ENCODE measurements at regions not wholly inside any gene's neighbourhood (a gene's known extent, or its start where the extent isn't known, plus 50 kb on each side); places are given as distances from the start of the nearest gene placed in this dataset.

DNA sequence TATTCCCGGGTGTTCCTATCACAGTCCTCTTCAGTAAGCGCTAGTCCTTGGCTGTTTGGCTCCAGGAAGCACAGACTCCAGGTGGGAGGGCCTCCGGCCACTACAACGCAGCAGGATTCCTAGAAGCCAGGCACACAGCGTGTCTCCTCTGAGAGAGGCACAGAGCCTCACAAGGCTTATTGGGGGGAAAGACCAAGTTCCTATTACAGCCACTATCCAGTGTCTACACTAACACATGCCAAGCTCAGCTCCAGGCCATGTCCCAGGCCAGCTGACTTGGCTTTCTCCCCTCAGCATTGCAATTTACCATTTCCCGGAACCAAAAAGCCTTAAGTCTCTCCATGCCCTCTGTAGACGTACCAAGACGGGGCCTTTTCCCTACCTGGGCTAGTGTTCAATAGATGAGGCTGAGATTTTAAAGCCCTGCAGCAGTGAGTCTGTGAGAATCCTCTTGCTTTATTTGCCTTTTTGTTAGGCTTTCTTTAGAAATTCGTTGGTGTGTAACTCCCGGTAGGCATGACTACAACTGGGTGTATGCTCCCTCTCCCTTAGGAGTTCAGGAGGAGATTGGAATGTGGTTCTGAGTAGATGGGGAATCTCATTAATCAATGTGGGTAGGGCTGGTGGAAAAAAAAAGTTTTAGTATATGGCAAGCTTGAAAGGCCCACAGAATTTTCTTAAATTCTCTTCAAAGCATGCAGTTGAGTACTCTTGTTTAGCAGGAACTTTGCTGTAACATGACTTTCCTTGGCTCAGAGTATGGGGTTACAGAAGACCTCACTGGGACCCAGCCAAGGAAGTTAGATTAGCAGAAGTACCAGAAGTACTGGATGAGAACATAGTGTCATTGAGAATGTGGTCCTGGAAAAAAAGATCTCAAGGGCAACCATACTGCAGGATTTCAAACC, 84.3 kb upstream of the SLC1A3 start:
- no peak for DNase-seq (ENCODE audit: low read depth)
- CTCF ChIA-PET, result interaction anchor here (1.4 kb wide), 1 partner anchor 162 kb away, joined by 3 read pairs; no protein-coding TSS in a partner anchor
- Histone ChIP-seq H3K27me3 (ENCODE audit: control insufficient read depth, insufficient read depth, low read length) (peaks cover 2% of the 10 kb centered on the region), H3K36me3 (ENCODE audit: control insufficient read depth, insufficient read depth, low read length) (no peaks in the 10 kb centered on the region), H3K4me3 (ENCODE audit: low read depth, low read length) (no peak overlapping the region)
- POLR2A ChIA-PET, result no interaction called here
- TF ChIP-seq, protein P1, sequence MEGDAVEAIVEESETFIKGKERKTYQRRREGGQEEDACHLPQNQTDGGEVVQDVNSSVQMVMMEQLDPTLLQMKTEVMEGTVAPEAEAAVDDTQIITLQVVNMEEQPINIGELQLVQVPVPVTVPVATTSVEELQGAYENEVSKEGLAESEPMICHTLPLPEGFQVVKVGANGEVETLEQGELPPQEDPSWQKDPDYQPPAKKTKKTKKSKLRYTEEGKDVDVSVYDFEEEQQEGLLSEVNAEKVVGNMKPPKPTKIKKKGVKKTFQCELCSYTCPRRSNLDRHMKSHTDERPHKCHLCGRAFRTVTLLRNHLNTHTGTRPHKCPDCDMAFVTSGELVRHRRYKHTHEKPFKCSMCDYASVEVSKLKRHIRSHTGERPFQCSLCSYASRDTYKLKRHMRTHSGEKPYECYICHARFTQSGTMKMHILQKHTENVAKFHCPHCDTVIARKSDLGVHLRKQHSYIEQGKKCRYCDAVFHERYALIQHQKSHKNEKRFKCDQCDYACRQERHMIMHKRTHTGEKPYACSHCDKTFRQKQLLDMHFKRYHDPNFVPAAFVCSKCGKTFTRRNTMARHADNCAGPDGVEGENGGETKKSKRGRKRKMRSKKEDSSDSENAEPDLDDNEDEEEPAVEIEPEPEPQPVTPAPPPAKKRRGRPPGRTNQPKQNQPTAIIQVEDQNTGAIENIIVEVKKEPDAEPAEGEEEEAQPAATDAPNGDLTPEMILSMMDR (IDR thresholded peaks at IDR 0.05; ENCODE audit: insufficient read depth, low read depth, low read length), result no peak

DNA sequence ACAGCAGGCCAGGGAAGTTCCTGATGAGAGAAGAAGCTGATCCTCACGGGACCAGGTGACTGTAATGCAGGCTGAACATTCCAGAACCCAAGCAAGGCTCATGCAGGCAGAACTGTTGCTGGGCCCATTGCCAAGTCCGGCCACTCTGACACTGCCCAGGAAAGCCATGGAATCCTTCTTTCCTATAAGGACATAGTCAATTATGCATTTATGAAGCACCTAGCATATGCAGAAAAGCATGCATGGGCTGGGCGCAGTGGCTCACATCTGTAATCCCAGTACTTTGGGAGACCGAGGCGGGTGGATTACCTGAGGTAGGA, 83.7 kb upstream of the SLC1A3 start:
- Histone ChIP-seq H3K27me3 (ENCODE audit: control insufficient read depth, insufficient read depth, low read length) (peaks cover 2% of the 10 kb centered on the region), H3K4me3 (ENCODE audit: low read depth, low read length) (no peak overlapping the region), H3K36me3 (ENCODE audit: control insufficient read depth, insufficient read depth, low read length) (no peaks in the 10 kb centered on the region)
- no peak for DNase-seq (ENCODE audit: low read depth)
- POLR2A ChIA-PET, result no interaction called here
- CTCF ChIA-PET, result no interaction called here
- TF ChIP-seq, protein P1 (IDR thresholded peaks at IDR 0.05; ENCODE audit: insufficient read depth, low read depth, low read length), result no peak

DNA sequence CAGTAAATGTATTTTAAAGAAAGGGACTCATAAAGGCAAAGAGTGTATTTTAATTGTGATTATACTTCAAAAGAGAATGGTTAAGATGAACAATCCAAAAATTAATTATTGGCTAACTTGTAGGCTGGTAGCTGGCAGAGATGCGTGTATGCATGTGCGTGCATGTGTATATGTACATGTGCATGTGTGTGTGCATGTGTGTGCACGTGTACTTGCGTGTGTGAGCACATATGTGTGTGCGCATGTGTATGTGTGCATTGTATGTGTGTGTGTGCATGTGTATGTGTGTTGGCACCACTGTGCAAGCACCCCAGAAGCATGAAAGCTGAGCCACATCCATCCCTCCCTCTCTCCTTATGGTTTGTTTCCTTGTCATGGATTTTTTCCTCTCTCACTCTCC, 83.0 kb upstream of the SLC1A3 start:
- no peak for DNase-seq (ENCODE audit: low read depth)
- ChIA-PET CTCF (no interaction called here), POLR2A (no interaction called here)
- Histone ChIP-seq H3K36me3 (ENCODE audit: control insufficient read depth, insufficient read depth, low read length) (no peaks in the 10 kb centered on the region), H3K4me3 (ENCODE audit: low read depth, low read length) (no peak overlapping the region), H3K27me3 (ENCODE audit: control insufficient read depth, insufficient read depth, low read length) (peaks cover 2% of the 10 kb centered on the region)
- TF ChIP-seq, protein P1 (IDR thresholded peaks at IDR 0.05; ENCODE audit: insufficient read depth, low read depth, low read length), result no peak

DNA sequence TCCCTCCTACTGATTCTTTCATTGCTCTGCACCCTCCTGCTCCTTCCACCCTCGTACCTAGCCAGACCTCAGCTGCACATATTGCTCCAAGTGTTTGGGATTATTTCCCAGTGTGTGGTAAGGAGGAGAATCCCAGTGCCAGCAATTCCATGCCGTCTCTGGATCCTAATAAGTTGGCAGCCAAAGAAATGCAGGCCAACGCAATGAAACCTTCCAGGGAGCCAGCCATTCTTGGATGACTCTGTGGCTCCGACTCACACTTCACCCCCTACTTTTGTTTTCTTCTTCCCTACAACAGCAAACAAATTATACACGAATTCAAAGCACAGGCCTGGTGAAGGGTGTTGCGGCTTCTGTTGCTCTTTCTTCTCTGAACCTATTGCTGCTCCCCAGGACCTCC, 82.5 kb upstream of the SLC1A3 start:
- Histone ChIP-seq H3K4me3 (ENCODE audit: low read depth, low read length) (no peak overlapping the region), H3K27me3 (ENCODE audit: control insufficient read depth, insufficient read depth, low read length) (peaks cover 2% of the 10 kb centered on the region), H3K36me3 (ENCODE audit: control insufficient read depth, insufficient read depth, low read length) (no peaks in the 10 kb centered on the region)
- DNase-seq (ENCODE audit: low read depth), result no peak
- ChIA-PET POLR2A (no interaction called here), CTCF (no interaction called here)
- TF ChIP-seq, protein P1 (IDR thresholded peaks at IDR 0.05; ENCODE audit: insufficient read depth, low read depth, low read length), result no peak

DNA sequence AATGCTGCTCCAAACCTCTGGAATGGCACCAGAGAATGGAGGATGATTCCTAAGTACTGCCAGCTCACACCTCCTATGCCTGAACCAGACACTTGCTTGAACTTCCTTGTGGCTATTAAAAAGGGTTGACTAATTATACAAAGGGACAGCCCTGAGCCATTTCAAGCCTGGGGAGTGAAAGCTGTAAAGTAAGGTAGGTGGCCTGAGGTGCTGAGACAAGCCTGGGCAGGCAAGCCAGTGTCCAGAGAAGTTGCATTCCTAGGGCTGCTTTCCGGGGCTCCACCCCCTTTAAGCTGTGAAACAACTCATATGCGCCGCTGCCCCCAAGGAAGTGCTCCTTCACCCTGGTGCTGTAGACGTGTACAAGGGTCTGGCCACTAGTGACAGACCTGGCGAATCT, 79.9 kb upstream of the SLC1A3 start:
- TF ChIP-seq, protein P1 (IDR thresholded peaks at IDR 0.05; ENCODE audit: insufficient read depth, low read depth, low read length), result no peak
- POLR2A ChIA-PET, result no interaction called here

More for the DNA sequence above, 79.9 kb upstream of the SLC1A3 start:
- no peak for DNase-seq (ENCODE audit: low read depth)
- H3K36me3 ChIP-seq (ENCODE audit: control insufficient read depth, insufficient read depth, low read length), result no peaks in the 10 kb centered on the region
- no peak overlapping the region for H3K4me3 ChIP-seq (ENCODE audit: low read depth, low read length)
- CTCF ChIA-PET, result no interaction called here
- peaks cover 6% of the 10 kb centered on the region for H3K27me3 ChIP-seq (ENCODE audit: control insufficient read depth, insufficient read depth, low read length)

Data from BJ (cell line).